ENCODE measurements at regions not wholly inside any gene's neighbourhood (a gene's known extent, or its start where the extent isn't known, plus 50 kb on each side); places are given as distances from the start of the nearest gene placed in this dataset.
"Not testable (repeated sequence)": the region's sequence is repeated elsewhere in the genome, so short reads cannot be mapped to it uniquely, and the experiment has no call there.

DNA sequence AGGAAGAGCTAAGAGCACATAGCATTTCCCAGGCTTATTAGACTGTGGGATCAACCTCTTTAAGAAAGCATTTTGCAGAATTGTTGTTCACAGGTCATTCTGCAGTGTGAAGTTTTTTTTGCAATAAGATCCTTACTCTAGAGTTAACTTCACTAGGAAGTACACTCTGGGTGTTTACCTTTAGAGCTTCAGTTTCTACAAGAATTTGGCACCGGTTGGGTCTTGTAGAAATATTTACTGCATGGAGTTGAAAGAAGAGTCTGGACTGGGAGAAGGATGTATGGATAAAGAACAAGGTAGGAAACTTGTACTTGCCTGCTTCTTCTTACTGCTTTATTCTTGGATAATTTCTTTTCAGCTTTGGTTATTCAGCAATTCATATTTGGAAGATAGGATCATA, 944.9 kb upstream of the GYPC start:
- Mint-ChIP-seq H3K4me3 (no peak overlapping the region), H3K27ac (no peak overlapping the region), H3K4me1 (ENCODE audit: low read depth in 2 of 2) (no peaks in the 10 kb centered on the region), H3K27me3 (no peaks in the 10 kb centered on the region), H3K36me3 (ENCODE audit: insufficient read depth) (no peaks in the 10 kb centered on the region), H3K9me3 (peaks cover 18 to 25% of the 10 kb centered on the region in 2 donors)
- ATAC-seq (replicated peaks) = no peak
- DNase-seq = no peak

DNA sequence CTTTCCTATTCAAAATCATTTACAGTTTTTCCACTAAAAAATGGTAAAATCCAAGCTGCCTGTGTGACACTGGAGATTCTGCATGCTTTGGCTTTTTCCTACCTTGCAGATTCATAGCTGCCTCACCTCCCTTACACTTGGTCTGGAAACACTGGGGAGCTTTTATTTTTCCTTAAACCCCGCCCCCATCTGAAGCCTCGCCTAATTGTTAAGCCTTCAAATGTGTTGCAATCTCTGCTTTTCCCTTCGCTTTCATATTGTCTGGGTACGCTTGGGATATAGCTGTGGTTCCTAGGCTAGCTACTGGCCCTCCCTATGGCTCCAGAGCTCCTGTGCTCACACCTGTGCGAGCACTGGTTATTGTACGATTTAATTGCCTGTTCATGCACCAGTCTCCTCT, 942.4 kb upstream of the GYPC start:
- H3K27me3 Mint-ChIP-seq = no peaks in the 10 kb centered on the region
- DNase-seq = no peak

DNA sequence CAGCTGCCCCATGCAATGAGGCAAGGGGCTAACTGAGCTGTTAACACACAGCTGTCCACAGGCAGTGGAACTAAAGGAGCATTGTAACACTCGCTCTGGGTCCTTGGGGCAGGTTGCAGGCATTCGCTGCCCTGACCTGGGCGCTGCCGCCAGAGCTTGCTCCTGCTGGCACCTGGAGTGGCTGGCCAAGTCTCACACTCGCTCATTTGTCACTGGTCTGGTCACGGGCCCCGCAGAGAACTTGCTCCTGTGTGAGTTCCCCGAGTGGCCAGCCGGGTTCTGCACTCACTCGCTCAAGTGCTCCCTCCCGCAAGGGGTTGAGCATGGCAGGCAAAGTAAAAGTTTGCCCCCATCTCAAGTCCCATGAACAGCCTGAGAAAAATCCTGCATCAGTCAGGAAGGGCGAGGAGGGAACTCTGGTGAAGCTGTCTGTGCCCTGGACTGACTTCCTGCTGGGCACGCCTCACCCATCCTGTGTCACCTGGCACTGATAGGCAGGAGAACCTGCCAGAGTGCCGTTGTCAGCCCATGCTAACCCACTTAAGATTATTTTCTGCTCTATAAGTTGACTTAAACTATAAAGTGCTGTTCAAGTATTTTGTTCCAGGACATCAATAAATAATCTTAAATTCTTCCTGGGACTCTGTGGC, 934.8 kb upstream of the GYPC start:
- Mint-ChIP-seq H3K4me1 (ENCODE audit: low read depth in 2 of 2) (no peaks in the 10 kb centered on the region), H3K9me3 (peaks cover 0 to 9% of the 10 kb centered on the region in 2 donors), H3K36me3 (ENCODE audit: insufficient read depth) (no peaks in the 10 kb centered on the region), H3K27ac (no peak overlapping the region), H3K27me3 (no peaks in the 10 kb centered on the region), H3K4me3 (no peak overlapping the region)
- DNase-seq (no peak), ATAC-seq (replicated peaks) (no peak)

More for the DNA sequence above, 942.4 kb upstream of the GYPC start:
- Mint-ChIP-seq H3K9me3 (peaks cover 14 to 18% of the 10 kb centered on the region in 2 donors), H3K36me3 (ENCODE audit: insufficient read depth) (no peaks in the 10 kb centered on the region), H3K4me3 (no peak overlapping the region), H3K4me1 (ENCODE audit: low read depth in 2 of 2) (no peaks in the 10 kb centered on the region), H3K27ac (no peak overlapping the region)
- ATAC-seq (replicated peaks) = no peak

DNA sequence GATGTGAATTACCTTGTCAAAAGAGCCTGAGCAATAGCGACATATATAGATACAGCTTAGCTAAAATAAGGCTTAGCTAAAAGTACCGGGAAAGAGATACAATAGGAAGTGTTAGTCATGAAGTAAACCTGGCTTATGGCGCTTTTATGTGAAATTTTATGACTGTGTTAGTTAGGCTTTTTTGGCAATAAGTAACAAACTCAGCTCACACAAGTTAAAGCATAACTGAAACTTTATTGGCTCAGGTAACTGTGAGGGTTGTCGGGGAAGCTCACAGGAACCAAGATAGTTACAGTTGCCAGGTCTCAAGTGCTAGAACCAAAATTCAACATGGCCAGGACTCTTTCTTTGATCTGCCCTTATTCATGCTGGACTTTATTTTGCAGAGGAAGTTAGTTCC, 925.0 kb upstream of the GYPC start:
- Mint-ChIP-seq H3K36me3 (ENCODE audit: insufficient read depth) (no peaks in the 10 kb centered on the region), H3K27me3 (no peaks in the 10 kb centered on the region), H3K9me3 (peaks cover 11 to 14% of the 10 kb centered on the region in 2 donors), H3K4me3 (no peak overlapping the region), H3K4me1 (ENCODE audit: low read depth in 2 of 2) (no peaks in the 10 kb centered on the region), H3K27ac (no peak overlapping the region)
- DNase-seq = no peak
- ATAC-seq (replicated peaks) = no peak

DNA sequence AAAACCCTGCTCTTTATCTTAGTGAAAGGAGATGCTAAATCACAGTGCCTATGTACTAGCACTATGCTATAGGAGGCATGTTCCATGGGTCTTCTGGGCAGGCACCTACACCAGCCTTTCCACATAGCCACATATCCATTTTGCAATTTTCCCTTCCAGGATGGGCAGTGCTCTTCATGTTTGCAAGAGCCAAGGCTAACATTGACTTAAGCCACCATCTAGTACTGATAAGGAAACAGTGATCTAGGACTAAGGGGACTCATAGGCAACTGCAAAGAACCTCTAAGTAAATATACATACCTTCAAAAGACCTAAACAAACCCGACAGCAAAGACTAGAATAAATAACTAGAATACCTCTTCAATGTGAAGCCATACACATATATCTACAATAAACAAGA, 919.7 kb upstream of the GYPC start:
- DNase-seq (no peak), ATAC-seq (replicated peaks) (no peak)
- no peaks in the 10 kb centered on the region for H3K27me3 Mint-ChIP-seq
- H3K27ac Mint-ChIP-seq = no peak overlapping the region
- peaks cover 0 to 11% of the 10 kb centered on the region in 2 donors for H3K9me3 Mint-ChIP-seq
- no peaks in the 10 kb centered on the region for H3K4me1 Mint-ChIP-seq (ENCODE audit: low read depth in 2 of 2)
- H3K36me3 Mint-ChIP-seq (ENCODE audit: insufficient read depth) = no peaks in the 10 kb centered on the region
- no peak overlapping the region for H3K4me3 Mint-ChIP-seq

DNA sequence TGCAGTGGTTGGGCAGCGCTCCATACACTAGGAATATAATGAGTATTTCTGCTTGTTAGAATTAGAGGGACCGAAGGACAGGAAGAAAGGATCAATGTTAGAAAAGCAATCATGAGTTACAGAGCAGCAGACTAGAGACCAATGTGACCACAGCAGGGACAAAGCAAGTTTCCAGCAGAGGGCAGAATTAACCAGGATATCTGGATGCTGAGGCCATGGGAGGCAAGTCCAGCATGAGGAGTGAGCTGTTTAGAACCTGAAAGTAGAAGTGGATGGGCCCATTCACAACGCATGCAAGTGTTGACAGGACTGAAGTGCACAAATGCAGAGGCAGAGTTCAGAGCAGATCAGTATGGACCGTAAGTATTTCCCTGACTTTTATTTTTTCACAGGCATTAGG, 910.4 kb upstream of the GYPC start:
- Mint-ChIP-seq H3K27ac (no peak overlapping the region), H3K4me3 (no peak overlapping the region), H3K36me3 (ENCODE audit: insufficient read depth) (no peaks in the 10 kb centered on the region), H3K4me1 (ENCODE audit: low read depth in 2 of 2) (no peaks in the 10 kb centered on the region), H3K27me3 (no peaks in the 10 kb centered on the region), H3K9me3 (peaks cover 4 to 6% of the 10 kb centered on the region in 2 donors)
- DNase-seq = no peak
- ATAC-seq (replicated peaks) = no peak

DNA sequence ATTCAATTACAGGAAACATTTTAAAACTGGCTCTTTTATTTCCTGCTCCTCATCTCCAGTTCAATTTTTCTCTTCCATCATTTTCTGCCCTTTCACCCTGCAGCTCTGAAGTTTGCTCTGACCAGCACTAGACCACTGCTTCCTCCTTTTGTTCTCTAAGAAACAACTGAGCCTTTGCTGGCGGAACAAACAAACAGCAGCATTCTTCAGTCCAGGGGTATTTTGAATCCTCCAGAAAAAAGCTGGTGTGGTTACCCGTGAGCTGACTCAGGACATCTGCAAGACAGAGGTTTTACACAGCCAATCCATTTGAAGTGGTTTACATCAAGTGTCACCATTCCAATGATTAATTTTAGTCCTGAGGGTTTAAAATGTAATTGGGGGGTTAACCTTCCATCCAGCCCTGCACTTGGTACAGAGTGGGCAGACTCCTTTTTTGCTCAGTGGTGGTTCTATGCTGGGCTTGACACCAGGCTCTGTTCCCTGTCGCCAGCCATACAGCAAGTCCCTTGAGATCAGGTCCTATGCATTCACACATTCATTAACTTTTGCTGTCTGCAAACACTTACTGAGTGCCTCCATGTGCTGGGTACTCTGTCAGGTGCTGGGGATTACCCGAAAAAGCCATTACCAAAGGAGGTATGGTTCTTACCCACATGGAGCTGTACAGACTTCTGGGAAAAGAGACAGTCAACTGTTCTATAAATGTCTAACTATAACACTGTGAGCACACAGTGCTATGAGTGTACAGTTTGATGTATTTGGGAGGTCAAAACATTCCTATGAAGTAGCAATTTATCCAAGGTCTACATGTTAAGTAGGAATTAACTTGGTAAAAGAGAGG, 909.4 kb upstream of the GYPC start:
- no peaks in the 10 kb centered on the region for H3K36me3 Mint-ChIP-seq (ENCODE audit: insufficient read depth)
- H3K27me3 Mint-ChIP-seq = no peaks in the 10 kb centered on the region
- peaks cover 4 to 6% of the 10 kb centered on the region in 2 donors for H3K9me3 Mint-ChIP-seq
- H3K27ac Mint-ChIP-seq = no peak overlapping the region
- H3K4me3 Mint-ChIP-seq = no peak overlapping the region
- DNase-seq = no peak
- ATAC-seq (replicated peaks) = no peak
- H3K4me1 Mint-ChIP-seq (ENCODE audit: low read depth in 2 of 2) = no peaks in the 10 kb centered on the region

DNA sequence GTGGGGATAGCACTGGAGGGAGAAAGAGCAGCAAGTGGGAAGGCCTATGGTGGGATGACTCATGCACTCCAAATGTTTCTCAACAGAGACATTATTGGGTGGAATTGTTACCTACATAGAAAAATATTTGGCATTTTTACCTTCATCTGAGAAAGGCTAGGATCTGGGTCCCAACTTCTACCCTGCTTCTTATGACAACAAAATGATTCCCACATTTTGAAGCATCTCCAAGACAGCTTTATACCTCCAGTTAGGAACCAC, 908.9 kb upstream of the GYPC start:
- Mint-ChIP-seq H3K4me3 (no peak overlapping the region), H3K4me1 (ENCODE audit: low read depth in 2 of 2) (no peaks in the 10 kb centered on the region), H3K9me3 (peaks cover 4 to 6% of the 10 kb centered on the region in 2 donors), H3K27me3 (no peaks in the 10 kb centered on the region), H3K27ac (no peak overlapping the region), H3K36me3 (ENCODE audit: insufficient read depth) (no peaks in the 10 kb centered on the region)
- ATAC-seq (replicated peaks) (no peak), DNase-seq (no peak)

DNA sequence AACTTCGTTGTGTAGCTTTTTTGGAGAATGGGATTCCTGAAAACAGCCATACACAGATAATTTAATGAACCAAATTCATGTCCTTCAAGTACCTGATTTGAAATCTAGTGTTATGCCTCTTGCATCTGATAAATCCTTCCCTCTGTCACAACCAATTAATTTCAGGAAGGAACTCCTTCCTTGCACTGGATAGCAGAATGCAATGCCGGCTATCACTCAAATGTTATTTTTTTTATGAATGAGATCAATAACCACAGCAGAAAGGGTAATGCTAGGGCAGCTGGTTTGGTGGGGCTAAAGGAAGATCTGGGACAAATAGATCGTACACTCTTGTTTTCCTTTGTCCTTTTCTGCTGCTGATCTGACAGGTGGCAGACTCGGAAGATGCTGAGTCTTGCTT, 899.5 kb upstream of the GYPC start:
- no peak overlapping the region for H3K27ac Mint-ChIP-seq
- no peaks in the 10 kb centered on the region for H3K4me1 Mint-ChIP-seq (ENCODE audit: low read depth in 2 of 2)
- H3K27me3 Mint-ChIP-seq = no peaks in the 10 kb centered on the region
- peaks cover 5 to 8% of the 10 kb centered on the region in 2 donors for H3K9me3 Mint-ChIP-seq
- ATAC-seq (replicated peaks) (no peak), DNase-seq (no peak)
- H3K36me3 Mint-ChIP-seq (ENCODE audit: insufficient read depth) = no peaks in the 10 kb centered on the region
- no peak overlapping the region for H3K4me3 Mint-ChIP-seq

DNA sequence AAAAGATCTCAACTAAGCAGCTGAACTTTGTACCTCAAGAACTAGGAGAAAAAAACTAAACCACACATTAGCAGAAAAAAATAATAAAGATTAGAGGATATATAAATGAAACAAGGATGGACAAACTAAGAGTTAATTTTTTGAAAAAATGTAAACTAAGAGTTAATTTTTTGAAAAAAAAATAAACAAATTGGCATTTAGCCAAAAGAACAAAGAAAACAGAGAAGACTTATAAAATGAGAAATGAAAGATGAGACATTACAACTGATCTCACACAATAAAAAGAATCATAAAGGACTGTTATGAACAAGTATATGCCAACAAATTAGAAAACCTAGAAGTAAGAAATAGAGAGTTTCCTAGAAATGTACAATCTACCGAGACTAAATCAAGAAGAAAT, 859.2 kb upstream of the GYPC start:
- H3K4me1 Mint-ChIP-seq (ENCODE audit: low read depth in 2 of 2) = no peaks in the 10 kb centered on the region
- no peak overlapping the region for H3K27ac Mint-ChIP-seq
- DNase-seq = no peak

DNA sequence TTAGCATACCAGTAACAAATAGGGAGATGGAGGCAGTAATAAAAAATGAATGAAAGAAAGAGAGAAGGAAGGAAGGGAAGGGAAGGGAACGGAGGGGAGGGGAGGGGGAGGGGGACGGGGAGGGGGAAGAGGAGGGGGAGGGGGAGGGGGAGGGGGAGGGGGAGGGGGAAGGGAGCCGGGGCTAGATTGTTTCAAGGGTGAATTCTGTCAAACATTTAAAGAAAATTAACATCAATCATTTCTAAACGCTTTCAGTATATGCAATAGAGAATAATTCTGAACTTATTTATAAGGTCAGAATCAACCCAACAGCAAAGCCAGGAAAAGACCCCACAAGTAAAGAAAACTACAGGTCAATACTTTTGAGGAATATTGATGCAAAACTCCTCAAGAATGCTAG, 858.8 kb upstream of the GYPC start:
- H3K4me1 Mint-ChIP-seq (ENCODE audit: low read depth in 2 of 2) = no peaks in the 10 kb centered on the region
- H3K27me3 Mint-ChIP-seq = no peaks in the 10 kb centered on the region
- DNase-seq (no peak), ATAC-seq (replicated peaks) (no peak)
- H3K9me3 Mint-ChIP-seq = peaks cover 3 to 20% of the 10 kb centered on the region in 2 donors
- no peak overlapping the region for H3K4me3 Mint-ChIP-seq
- no peak overlapping the region for H3K27ac Mint-ChIP-seq
- no peaks in the 10 kb centered on the region for H3K36me3 Mint-ChIP-seq (ENCODE audit: insufficient read depth)

More for the DNA sequence above, 859.2 kb upstream of the GYPC start:
- Mint-ChIP-seq H3K27me3 (no peaks in the 10 kb centered on the region), H3K9me3 (peaks cover 3 to 20% of the 10 kb centered on the region in 2 donors), H3K36me3 (ENCODE audit: insufficient read depth) (no peaks in the 10 kb centered on the region), H3K4me3 (no peak overlapping the region)
- no peak for ATAC-seq (replicated peaks)

DNA sequence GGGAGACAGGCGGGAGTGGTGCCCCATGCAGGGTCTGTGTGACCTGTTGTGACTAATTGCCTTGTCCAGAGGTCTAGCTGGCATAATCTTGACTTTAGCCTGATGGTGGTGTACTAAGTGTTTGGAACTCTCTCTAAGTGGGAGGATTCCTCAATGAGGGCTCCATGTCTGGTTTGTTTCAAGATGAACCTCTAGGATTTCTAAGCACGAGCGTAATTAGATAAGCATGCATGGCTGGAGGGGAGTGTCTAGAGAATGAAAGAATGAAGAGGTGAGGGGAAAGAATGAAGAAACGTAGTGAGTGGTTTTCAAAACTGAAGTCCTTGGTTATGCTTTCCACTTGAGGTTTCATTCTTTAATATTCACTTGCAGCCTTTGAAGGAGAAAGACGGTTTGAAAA, 833.2 kb upstream of the GYPC start:
- ATAC-seq (replicated peaks) (no peak), DNase-seq (no peak)
- H3K4me1 Mint-ChIP-seq (ENCODE audit: low read depth in 2 of 2) = no peaks in the 10 kb centered on the region
- no peaks in the 10 kb centered on the region for H3K36me3 Mint-ChIP-seq (ENCODE audit: insufficient read depth)
- H3K9me3 Mint-ChIP-seq = peaks cover 10 to 34% of the 10 kb centered on the region in 2 donors
- no peak overlapping the region for H3K27ac Mint-ChIP-seq
- no peaks in the 10 kb centered on the region for H3K27me3 Mint-ChIP-seq
- no peak overlapping the region for H3K4me3 Mint-ChIP-seq

DNA sequence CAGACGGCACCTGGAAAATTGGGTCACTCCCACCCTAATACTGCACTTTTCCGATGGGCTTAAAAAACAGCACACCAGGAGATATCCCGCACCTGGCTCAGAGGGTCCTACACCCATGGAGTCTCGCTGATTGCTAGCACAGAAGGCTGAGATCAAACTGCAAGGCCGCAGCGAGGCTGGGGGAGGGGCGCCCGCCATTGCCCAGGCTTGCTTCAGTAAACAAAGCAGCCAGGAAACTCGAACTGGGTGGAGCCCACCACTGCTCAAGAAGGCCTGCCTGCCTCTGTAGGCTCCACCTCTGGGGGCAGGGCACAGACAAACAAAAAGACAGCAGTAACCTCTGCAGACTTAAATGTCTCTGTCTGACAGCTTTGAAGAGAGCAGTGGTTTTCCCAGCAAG, 830.2 kb upstream of the GYPC start:
- not testable (repeated sequence) for H3K4me1 Mint-ChIP-seq (ENCODE audit: low read depth in 2 of 2); H3K4me3 Mint-ChIP-seq; ATAC-seq (replicated peaks); H3K27me3 Mint-ChIP-seq; DNase-seq; H3K36me3 Mint-ChIP-seq (ENCODE audit: insufficient read depth); H3K27ac Mint-ChIP-seq
- H3K9me3 Mint-ChIP-seq = peaks cover 2 to 30% of the 10 kb centered on the region in 2 donors

DNA sequence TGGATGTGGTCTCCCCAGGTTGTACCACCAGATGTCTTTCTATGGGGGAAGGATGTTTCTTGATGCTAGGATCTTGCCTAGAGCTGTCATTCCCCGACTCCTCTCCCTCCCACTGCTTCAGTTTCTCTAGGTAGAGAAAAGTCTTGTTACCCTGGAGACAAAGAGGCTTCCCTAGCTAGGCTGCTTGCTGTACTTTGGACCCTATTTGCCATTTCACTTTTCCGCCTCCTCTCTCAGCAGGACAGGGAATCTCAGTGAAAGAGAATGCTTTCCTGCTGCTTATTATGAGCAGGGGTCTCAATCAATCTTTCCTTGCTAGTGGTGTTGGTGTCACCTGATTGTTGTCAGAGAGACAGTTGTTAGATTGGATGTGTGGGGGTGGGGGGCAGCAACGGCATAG, 818.8 kb upstream of the GYPC start:
- ATAC-seq (replicated peaks) (no peak), DNase-seq (no peak)
- no peaks in the 10 kb centered on the region for H3K4me1 Mint-ChIP-seq (ENCODE audit: low read depth in 2 of 2)
- H3K4me3 Mint-ChIP-seq = no peak overlapping the region
- H3K36me3 Mint-ChIP-seq (ENCODE audit: insufficient read depth) = no peaks in the 10 kb centered on the region
- H3K9me3 Mint-ChIP-seq = peaks cover 5 to 7% of the 10 kb centered on the region in 2 donors
- no peak overlapping the region for H3K27ac Mint-ChIP-seq
- no peaks in the 10 kb centered on the region for H3K27me3 Mint-ChIP-seq

All from effector memory CD8-positive, alpha-beta T cell (primary cell).